ENCODE measurements at regions not wholly inside any gene's neighbourhood (a gene's known extent, or its start where the extent isn't known, plus 50 kb on each side); places are given as distances from the start of the nearest gene placed in this dataset.
"Not testable (repeated sequence)": the region's sequence is repeated elsewhere in the genome, so short reads cannot be mapped to it uniquely, and the experiment has no call there.

DNA sequence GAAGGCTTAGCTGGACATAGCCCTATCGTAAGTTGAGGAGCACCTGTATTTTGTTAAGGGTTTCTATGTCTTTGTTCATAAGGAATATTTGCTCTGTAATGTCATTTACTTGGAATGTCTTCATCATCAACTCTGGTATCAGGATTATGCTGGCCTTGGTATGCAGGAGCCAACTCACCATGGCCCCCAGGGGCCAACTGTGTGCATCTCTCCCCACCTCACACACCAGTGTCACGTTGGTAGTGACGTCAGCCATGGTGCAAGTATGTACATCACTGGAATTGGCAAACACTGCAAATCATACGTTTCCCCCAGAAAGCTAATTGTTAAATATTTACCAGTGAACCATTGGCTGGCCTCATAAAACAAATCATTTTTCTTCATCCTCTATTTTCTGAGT lies 70.8 kb downstream of the YTHDF1 start:
- DNase-seq = no peak

DNA sequence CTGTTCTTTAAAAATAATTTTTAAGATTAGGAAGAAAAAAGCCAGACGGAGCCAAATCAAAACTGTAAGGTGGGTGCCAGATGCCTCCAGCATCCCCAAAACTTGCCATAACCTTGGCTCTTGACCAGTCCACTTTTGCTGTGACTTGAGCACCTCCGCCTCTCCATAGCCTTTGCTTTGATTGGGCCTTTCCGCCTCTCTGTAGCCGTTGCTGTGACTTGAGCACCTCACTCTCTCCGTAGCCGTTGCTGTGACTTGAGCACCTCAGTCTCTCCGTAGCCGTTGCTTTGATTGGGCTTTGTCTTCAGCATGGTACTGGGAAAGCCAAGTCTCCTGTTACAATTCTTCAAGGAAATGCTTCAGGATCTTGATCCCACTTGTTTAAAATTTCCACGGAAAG lies 73.0 kb downstream of the YTHDF1 start:
- no peak for DNase-seq

GRCh38 chr20:63141531-63141930 lies 74.4 kb downstream of the YTHDF1 start:
- no peak for DNase-seq

- DNase-seq = no peak
Measured at GRCh38 chr20:63140514-63141433, 75.2 kb downstream of the YTHDF1 start.

DNA sequence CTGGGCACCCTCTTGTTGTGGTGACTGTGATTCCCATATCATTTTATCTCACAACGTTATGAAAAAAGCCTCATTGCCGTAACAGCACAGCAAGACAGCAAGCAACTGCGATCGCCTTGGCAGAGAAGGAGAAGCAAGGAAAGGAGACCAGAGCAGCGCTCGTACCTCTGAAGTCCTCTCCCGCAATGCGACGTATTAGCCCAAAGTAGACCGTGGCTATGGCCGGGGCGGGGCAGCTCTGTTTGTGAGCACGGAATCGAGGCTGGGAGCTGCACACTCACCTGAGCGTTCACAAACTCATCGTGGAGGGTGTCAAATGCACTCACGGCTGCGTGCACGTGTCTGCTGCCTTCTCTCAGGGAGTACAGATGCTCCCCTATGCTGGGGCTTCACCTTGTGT lies 76.1 kb downstream of the YTHDF1 start:
- DNase-seq = no peak

- DNase-seq = no peak
Measured at GRCh38 chr20:63139356-63139755, 76.6 kb downstream of the YTHDF1 start.

GRCh38 chr20:63138855-63139341 lies 77.0 kb downstream of the YTHDF1 start:
- no peak for DNase-seq

DNA sequence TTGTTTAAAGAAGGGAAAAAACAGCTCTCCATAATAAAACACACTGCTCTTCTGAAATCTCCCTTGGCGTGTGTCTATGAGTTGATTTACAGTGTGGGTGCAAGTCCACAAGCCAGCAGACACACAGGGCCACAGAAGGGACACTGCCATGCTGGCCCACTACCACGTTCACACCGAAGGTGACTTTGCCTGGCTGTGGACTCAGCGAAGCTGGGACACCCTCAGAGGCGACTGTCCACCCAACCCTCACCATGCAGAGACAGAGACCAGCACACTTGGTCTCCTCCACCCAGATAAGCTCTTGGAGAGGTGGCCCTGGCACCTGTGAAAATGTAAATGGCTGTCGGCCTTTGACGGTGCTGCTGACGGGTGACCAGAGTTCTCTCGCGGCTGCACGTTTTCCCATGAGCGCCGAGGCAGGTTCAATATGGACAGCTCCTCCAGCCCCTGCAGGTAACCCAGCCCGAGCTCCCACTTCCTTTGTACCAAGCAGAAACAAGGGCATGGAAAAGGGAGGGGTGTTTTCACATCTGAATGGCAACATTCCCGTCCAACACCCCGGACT lies 78.0 kb downstream of the YTHDF1 start:
- no peak for DNase-seq

- DNase-seq = no peak
Measured at GRCh38 chr20:63136296-63136695, 79.6 kb downstream of the YTHDF1 start.

GRCh38 chr20:63135411-63135810 lies 80.5 kb downstream of the YTHDF1 start:
- no peak for DNase-seq

GRCh38 chr20:63134711-63135361 lies 81.1 kb downstream of the YTHDF1 start:
- DNase-seq = not testable (repeated sequence)

- DNase-seq = no peak
Measured at GRCh38 chr20:63134201-63134612, 81.7 kb downstream of the YTHDF1 start.

- DNase-seq = no peak
Measured at GRCh38 chr20:63133481-63134091, 82.3 kb downstream of the YTHDF1 start.

DNA sequence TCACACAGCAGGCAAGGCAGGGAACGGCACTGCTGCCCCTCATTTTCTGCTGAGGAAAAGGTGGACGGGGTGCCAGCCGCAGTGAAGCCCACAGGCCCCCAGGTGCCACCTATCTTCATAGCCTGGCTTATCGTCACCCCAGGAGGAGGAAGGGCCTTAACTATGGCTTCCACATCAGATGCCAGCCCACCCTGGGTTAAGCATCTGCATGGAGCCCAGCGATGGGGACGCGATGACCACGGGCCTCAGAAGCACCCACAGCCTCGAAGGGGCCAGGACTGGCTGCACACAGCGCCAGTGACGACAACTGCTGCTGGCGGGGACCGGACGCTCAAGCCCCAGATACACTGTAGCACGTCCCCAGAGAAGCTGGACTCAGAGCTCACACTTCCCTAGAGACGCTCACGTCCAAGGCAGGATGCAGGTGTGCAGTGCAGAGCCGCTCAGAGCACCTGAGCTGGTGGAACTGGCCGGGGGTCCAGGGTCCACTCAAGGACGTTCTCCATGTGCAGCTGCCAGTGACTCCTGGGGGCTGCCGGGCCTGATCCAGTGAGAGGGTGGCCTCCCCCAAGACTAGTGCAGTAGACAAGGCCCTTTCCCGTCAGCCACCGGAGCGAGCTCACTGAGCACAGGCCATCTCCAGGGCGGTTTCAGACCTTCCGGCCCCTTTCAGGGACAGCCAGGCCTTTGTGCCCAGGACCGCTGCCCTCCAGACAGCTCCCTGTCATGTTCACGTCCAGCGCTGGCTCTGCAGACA lies 83.0 kb downstream of the YTHDF1 start:
- DNase-seq = no peak

GRCh38 chr20:63132131-63132714 lies 83.7 kb downstream of the YTHDF1 start:
- no peak for DNase-seq

DNA sequence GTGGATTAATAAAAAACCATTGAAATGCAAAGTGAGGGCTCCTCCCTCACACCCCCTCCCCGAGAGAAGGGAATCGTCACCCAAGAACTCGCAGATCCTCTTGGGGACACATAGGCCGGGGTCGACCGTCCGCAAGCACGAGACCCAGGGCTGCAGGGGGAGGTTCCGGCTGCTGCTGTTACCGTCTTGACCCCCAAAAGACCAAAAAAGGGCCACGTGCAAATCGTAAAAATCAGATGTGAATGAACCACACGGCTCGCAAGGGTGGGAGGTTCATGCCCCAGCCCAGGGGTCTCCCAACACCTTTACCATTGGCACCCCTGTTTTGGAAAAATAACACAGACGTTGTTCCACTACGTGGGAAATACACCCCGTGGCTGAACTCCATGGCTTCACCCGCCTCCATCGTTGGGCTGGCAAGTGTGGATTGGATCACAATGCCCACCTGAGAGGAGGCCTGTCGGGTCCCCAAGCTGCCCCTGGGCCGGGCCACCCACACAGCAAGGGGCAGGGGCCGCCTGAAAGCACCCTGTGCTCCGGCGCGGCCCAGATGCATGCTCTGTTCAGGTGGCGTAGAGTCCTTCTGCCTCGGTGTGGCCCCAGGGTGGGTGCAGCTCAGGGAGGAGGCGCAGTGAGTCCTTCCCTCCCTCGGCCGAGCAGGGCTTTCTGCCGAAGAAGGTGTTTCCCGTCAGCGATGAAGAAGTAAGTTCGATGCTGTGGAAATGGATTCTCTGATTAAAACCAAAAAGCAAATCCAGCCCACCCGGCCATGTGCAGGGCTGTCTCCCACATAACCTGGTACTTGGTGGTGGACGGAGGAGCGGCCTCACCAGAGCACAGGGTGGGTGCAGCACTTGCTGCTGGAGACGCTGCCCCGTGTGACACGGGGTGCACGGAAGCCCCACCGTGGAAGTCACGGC lies 85.0 kb downstream of the YTHDF1 start:
- no peak for DNase-seq

DNA sequence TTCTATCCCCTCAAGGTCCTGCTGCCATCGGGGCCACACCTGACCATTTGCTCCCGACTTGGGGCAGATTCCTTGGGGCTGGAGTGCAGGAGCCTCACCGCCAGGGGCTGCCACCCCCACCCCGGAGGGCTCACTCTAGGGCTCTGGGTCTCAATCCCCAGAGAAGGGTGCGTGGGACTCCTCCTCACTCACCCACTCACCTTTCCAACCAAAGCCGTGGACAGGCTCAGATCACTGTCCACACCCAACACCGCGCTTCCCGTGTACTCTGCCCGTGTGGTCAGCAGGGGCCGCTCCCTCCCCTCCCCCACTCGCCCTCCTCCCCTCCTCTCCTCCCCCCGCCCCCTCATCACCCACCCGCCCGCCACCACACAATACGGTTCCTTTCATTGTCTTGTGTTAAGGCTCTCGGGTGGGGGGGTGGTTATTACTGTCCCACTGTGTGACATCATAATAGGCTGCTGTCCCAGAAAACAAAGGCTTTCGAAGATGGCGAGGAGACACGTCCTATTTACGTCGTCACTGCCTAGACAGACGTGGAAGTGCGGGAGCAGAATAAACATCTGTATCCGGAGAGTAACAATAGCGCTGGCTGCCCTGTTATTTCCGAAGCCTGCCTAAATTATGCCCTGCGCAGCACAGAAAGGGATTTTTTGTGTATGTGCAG lies 85.8 kb downstream of the YTHDF1 start:
- DNase-seq = peak in 6 of 56 donors; percentile 5 to 57 (median 24)

DNA sequence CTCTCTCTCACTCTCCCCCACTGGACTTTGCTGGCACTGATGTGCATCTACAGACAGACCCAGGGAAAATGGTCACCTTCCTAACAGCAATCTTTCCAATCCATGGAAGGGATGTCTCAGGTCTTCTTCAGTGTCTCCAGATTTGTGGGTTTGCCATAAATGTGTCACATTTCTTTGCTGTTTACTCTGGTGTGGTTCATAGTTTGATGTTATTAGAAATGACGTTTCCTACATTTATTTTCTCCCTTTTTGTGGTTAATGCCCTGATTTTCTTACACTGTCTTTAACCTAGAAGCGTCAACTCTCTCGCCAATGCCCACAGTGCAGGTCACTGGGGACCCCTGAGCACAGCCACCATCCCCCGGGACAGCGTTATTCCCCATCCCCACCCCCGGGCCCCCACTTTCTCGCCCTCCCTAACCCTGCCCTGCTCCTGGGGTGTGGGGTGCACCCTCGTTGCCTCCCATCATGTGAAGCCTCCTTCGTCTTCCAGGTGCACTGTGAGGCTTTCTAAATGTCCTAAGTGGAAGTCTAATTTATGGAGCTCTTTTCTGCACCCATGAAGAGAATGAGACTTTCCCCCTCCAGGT lies 86.5 kb downstream of the YTHDF1 start:
- no peak for DNase-seq

DNA sequence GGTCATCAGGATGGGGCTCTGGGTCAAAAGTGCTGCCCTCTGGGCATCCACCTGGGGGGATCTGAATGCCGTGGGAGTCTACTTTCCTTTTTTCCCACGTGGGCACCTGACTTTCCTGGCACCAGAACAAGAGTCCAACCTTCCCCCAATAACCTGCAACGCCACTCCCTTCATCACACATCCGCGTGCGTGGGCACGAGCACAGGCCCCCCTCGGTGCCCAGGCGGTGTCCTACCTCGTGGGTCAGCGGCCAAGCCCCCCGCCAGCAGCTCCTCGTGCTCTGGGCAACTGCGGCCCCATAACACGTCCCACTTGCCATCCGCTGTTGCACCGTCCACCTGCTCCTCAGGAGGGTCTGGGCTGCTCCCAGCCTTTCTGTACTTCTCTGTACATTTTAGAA lies 87.0 kb downstream of the YTHDF1 start:
- no peak for DNase-seq

Data from nucleus accumbens (tissue), 56 donors.